ENCODE measurements at regions not wholly inside any gene's neighbourhood (a gene's known extent, or its start where the extent isn't known, plus 50 kb on each side); places are given as distances from the start of the nearest gene placed in this dataset.
"Not testable (repeated sequence)": the region's sequence is repeated elsewhere in the genome, so short reads cannot be mapped to it uniquely, and the experiment has no call there.

- TF ChIP-seq CTCF (conservative IDR thresholded peaks at IDR 0.05; ENCODE audit: low read depth, low read length); EZH2 (IDR thresholded peaks at IDR 0.05; ENCODE audit: borderline replicate concordance, low read depth, low read length, poor library complexity, severe bottlenecking): not testable (repeated sequence)
These were observed 60.2 kb upstream of the SHANK2 start for GRCh38 chr11:71312616-71313015.

Measured in A673 (cell line).